Fibroblast of lung (primary cell): ENCODE measurements at regions not wholly inside any gene's neighbourhood (a gene's known extent, or its start where the extent isn't known, plus 50 kb on each side); places are given as distances from the start of the nearest gene placed in this dataset.

Experiments
- CTCF ChIP-seq, 2 donors: IDR thresholded peaks in 1 of 2; conservative IDR thresholded peaks in 1 of 2; 1 replicate in 1 of 2; 2 replicates in 1 of 2; pipeline ENCODE4 v1.5.1; 2011 to 2012; ENCODE audit warnings: low read length in 2 of 2, control low read depth in 1 of 2, inconsistent platforms in 1 of 2, low read depth in 1 of 2, mild to moderate bottlenecking in 1 of 2
- EZH2 ChIP-seq: IDR thresholded peaks from 2 replicates; pipeline ENCODE4 v1.5.1; 2012; ENCODE audit warnings: low read length, control low read depth, mild to moderate bottlenecking; ENCODE audit errors: missing control alignments

DNA sequence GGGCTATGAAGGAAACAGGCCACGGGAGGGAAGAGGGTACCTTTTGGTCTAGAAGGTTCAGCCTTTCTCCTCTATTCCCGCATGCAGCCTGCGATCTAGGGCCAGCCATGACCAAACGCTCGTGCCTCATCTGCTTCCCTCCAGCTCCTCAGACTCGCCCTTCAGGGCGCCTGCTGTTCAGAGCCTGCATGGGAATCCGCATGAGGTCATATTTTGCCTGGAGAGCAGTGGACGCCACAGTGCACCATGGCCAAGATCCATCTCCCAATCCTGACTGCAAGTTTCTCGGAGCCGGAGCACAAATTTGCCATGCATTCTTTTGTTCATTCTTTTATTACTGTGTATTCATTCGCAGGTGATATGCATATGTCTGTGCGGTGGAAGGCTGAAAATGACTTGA is 608.1 kb downstream of the QKI start:
- TF ChIP-seq CTCF (conservative IDR thresholded peaks at IDR 0.05 in 1 of 2, IDR thresholded peaks at IDR 0.05 in 1 of 2; ENCODE audit: low read depth in 1 of 2, low read length in 2 of 2) (no peak), EZH2 (no peak)
